DND-41 (cell line): ENCODE measurements at regions not wholly inside any gene's neighbourhood (a gene's known extent, or its start where the extent isn't known, plus 50 kb on each side); places are given as distances from the start of the nearest gene placed in this dataset.

Experiments used
- ATAC-seq: fragments of 200-7000 bp; cut with Tn5 transposase; 3 replicates; pipeline ENCODE4 v1.9.1; 2021; ENCODE audit warnings: low read depth; ENCODE audit not compliant: insufficient read depth
- DNase-seq: peaks from one replicate; pipeline ENCODE4 v3.0.0-alpha.2; 2020
- H2AFZ ChIP-seq: 2 replicates; pipeline ENCODE4 v1.6.0; 2012; ENCODE audit warnings: low read depth, low read length
- H3K27ac ChIP-seq: 2 replicates; pipeline ENCODE4 v1.5.1; 2012; ENCODE audit warnings: low read length, inconsistent platforms
- H3K27me3 ChIP-seq: fragments of 200-600 bp; sonication (generic); 2 replicates; pipeline ENCODE4 v1.6.0; 2012; ENCODE audit warnings: low read length, mild to moderate bottlenecking, inconsistent platforms; ENCODE audit not compliant: insufficient read depth, poor library complexity
- H3K36me3 ChIP-seq: 2 replicates; pipeline ENCODE4 v1.5.1; 2012; ENCODE audit warnings: low read length, inconsistent platforms; ENCODE audit not compliant: insufficient read depth
- H3K4me1 ChIP-seq: 2 replicates; pipeline ENCODE4 v1.5.1; 2012; ENCODE audit warnings: mild to moderate bottlenecking, low read length; ENCODE audit not compliant: insufficient read depth
- H3K4me2 ChIP-seq: 2 replicates; pipeline ENCODE4 v1.6.0; 2012; ENCODE audit warnings: mild to moderate bottlenecking, moderate library complexity, low read length, inconsistent platforms; ENCODE audit not compliant: insufficient read depth
- H3K4me3 ChIP-seq, 2 experiments: fragments of 200-600 bp in 1 of 2; shearing (Covaris generic) in 1 of 2; 2 replicates each; pipeline ENCODE4 v1.5.1; 2012 to 2016; ENCODE audit warnings: inconsistent platforms in 2 of 2, low read length in 2 of 2, mild to moderate bottlenecking in 2 of 2, low read depth in 1 of 2, moderate library complexity in 1 of 2
- H3K79me2 ChIP-seq: 2 replicates; pipeline ENCODE4 v1.6.0; 2012; ENCODE audit warnings: low read length, inconsistent platforms; ENCODE audit not compliant: insufficient read depth
- H3K9ac ChIP-seq: 2 replicates; pipeline ENCODE4 v1.6.0; 2012; ENCODE audit warnings: low read depth, mild to moderate bottlenecking, inconsistent platforms, low read length, moderate library complexity
- H3K9me3 ChIP-seq: 2 replicates; pipeline ENCODE4 v1.5.1; 2012; ENCODE audit warnings: low read length, moderate library complexity, mild to moderate bottlenecking, inconsistent platforms; ENCODE audit not compliant: insufficient read depth, severe bottlenecking
- H4K20me1 ChIP-seq: 2 replicates; pipeline ENCODE4 v1.6.0; 2012; ENCODE audit warnings: low read length; ENCODE audit not compliant: insufficient read depth
- CTCF ChIP-seq: IDR thresholded peaks from 2 replicates; pipeline ENCODE4 v1.5.1; 2012; ENCODE audit warnings: borderline replicate concordance, low read length, moderate library complexity, mild to moderate bottlenecking; ENCODE audit not compliant: poor library complexity, severe bottlenecking; ENCODE audit errors: extremely low read depth
- EZH2 ChIP-seq: IDR thresholded peaks from 3 replicates; pipeline ENCODE4 v1.6.1; 2012; ENCODE audit warnings: borderline replicate concordance, low read depth, mild to moderate bottlenecking, moderate library complexity, low read length, inconsistent platforms; ENCODE audit not compliant: severe bottlenecking

GRCh38 chrX:109872021-109872732 is 130.7 kb upstream of the TMEM164 start:
- ATAC-seq (no peak), DNase-seq (no peak)
- no peaks in the 10 kb centered on the region for H3K27me3 ChIP-seq
- H3K4me3 ChIP-seq = no peak overlapping the region
- H3K4me2 ChIP-seq = no peak overlapping the region
- H3K79me2 ChIP-seq = no peaks in the 10 kb centered on the region
- TF ChIP-seq CTCF (no peak), EZH2 (no peak)
- H3K4me1 ChIP-seq = no peaks in the 10 kb centered on the region
- H4K20me1 ChIP-seq = no peaks in the 10 kb centered on the region
- H2AFZ ChIP-seq = no peak overlapping the region
- H3K9ac ChIP-seq = no peak overlapping the region
- H3K9me3 ChIP-seq = no peaks in the 10 kb centered on the region
- no peaks in the 10 kb centered on the region for H3K36me3 ChIP-seq
- no peak overlapping the region for H3K27ac ChIP-seq

- no peaks in the 10 kb centered on the region for H3K4me1 ChIP-seq
- no peaks in the 10 kb centered on the region for H3K36me3 ChIP-seq
- no peak overlapping the region for H2AFZ ChIP-seq
- no peak overlapping the region for H3K4me3 ChIP-seq
- no peaks in the 10 kb centered on the region for H3K9me3 ChIP-seq
- H3K27me3 ChIP-seq = no peaks in the 10 kb centered on the region
- H3K79me2 ChIP-seq = no peaks in the 10 kb centered on the region
- H3K4me2 ChIP-seq = no peak overlapping the region
- ATAC-seq (no peak), DNase-seq (no peak)
- TF ChIP-seq CTCF = no peak
- no peak for TF ChIP-seq EZH2
- H3K27ac ChIP-seq = no peak overlapping the region
- H4K20me1 ChIP-seq = no peaks in the 10 kb centered on the region
- no peak overlapping the region for H3K9ac ChIP-seq
Observed at GRCh38 chrX:109873574-109873973, 129.3 kb upstream of the TMEM164 start.

- no peak overlapping the region for H3K27ac ChIP-seq
- ATAC-seq (no peak), DNase-seq (no peak)
- no peaks in the 10 kb centered on the region for H3K36me3 ChIP-seq
- no peaks in the 10 kb centered on the region for H3K9me3 ChIP-seq
- no peak overlapping the region for H2AFZ ChIP-seq
- H4K20me1 ChIP-seq = no peaks in the 10 kb centered on the region
- H3K27me3 ChIP-seq = no peaks in the 10 kb centered on the region
- TF ChIP-seq EZH2 = no peak
- no peak for TF ChIP-seq CTCF
- H3K4me2 ChIP-seq = no peak overlapping the region
- H3K4me1 ChIP-seq = no peaks in the 10 kb centered on the region
- no peaks in the 10 kb centered on the region for H3K79me2 ChIP-seq
- no peak overlapping the region for H3K9ac ChIP-seq
- no peak overlapping the region for H3K4me3 ChIP-seq
Observed at GRCh38 chrX:109873983-109874382, 128.9 kb upstream of the TMEM164 start.

- ATAC-seq = no peak
- Histone ChIP-seq H3K27me3 (no peaks in the 10 kb centered on the region), H4K20me1 (no peaks in the 10 kb centered on the region), H3K4me1 (no peaks in the 10 kb centered on the region), H3K79me2 (no peaks in the 10 kb centered on the region), H3K27ac (no peak overlapping the region), H3K9me3 (no peaks in the 10 kb centered on the region), H3K36me3 (no peaks in the 10 kb centered on the region), H3K4me3 (no peak overlapping the region), H3K4me2 (no peak overlapping the region), H3K9ac (no peak overlapping the region), H2AFZ (no peak overlapping the region)
- DNase-seq = no peak
- TF ChIP-seq CTCF = no peak
- TF ChIP-seq EZH2 = no peak
Observed at GRCh38 chrX:109874548-109874947, 128.4 kb upstream of the TMEM164 start.
